ENCODE measurements at regions not wholly inside any gene's neighbourhood (a gene's known extent, or its start where the extent isn't known, plus 50 kb on each side); places are given as distances from the start of the nearest gene placed in this dataset.

GRCh38 chr2:183605440-183605839 is 481.2 kb downstream of the NUP35 start:
- DNase-seq (ENCODE audit: extremely low spot score, unreplicated experiment), result no peak
- TF ChIP-seq CTCF (conservative IDR thresholded peaks at IDR 0.05), result no peak

GRCh38 chr2:183606022-183606717 is 481.9 kb downstream of the NUP35 start:
- TF ChIP-seq CTCF (conservative IDR thresholded peaks at IDR 0.05), result no peak
- Mint-ChIP-seq H3K4me1 (ENCODE audit: unreplicated experiment) (no peaks in the 10 kb centered on the region), H3K9me3 (no peaks in the 10 kb centered on the region), H3K4me3 (no peak overlapping the region), H3K27me3 (no peaks in the 10 kb centered on the region), H3K27ac (no peak overlapping the region), H3K36me3 (no peaks in the 10 kb centered on the region)
- no peak for DNase-seq (ENCODE audit: extremely low spot score, unreplicated experiment)

More at GRCh38 chr2:183605440-183605839, 481.2 kb downstream of the NUP35 start:
- H3K36me3 Mint-ChIP-seq, result no peaks in the 10 kb centered on the region
- H3K4me3 Mint-ChIP-seq, result no peak overlapping the region
- no peaks in the 10 kb centered on the region for H3K4me1 Mint-ChIP-seq (ENCODE audit: unreplicated experiment)
- no peak overlapping the region for H3K27ac Mint-ChIP-seq
- no peaks in the 10 kb centered on the region for H3K9me3 Mint-ChIP-seq
- H3K27me3 Mint-ChIP-seq, result no peaks in the 10 kb centered on the region

GRCh38 chr2:183606718-183607085 is 482.5 kb downstream of the NUP35 start:
- no peak for TF ChIP-seq CTCF (conservative IDR thresholded peaks at IDR 0.05)
- H3K27me3 Mint-ChIP-seq, result no peaks in the 10 kb centered on the region

GRCh38 chr2:183607995-183608394 is 483.8 kb downstream of the NUP35 start:
- no peaks in the 10 kb centered on the region for H3K27me3 Mint-ChIP-seq
- H3K9me3 Mint-ChIP-seq, result no peaks in the 10 kb centered on the region
- no peak for DNase-seq (ENCODE audit: extremely low spot score, unreplicated experiment)
- H3K4me3 Mint-ChIP-seq, result no peak overlapping the region
- TF ChIP-seq CTCF (conservative IDR thresholded peaks at IDR 0.05), result no peak
- no peaks in the 10 kb centered on the region for H3K4me1 Mint-ChIP-seq (ENCODE audit: unreplicated experiment)
- H3K36me3 Mint-ChIP-seq, result no peaks in the 10 kb centered on the region
- no peak overlapping the region for H3K27ac Mint-ChIP-seq

More at GRCh38 chr2:183606718-183607085, 482.5 kb downstream of the NUP35 start:
- H3K4me3 Mint-ChIP-seq, result no peak overlapping the region
- no peak for DNase-seq (ENCODE audit: extremely low spot score, unreplicated experiment)
- H3K36me3 Mint-ChIP-seq, result no peaks in the 10 kb centered on the region
- H3K9me3 Mint-ChIP-seq, result no peaks in the 10 kb centered on the region
- H3K4me1 Mint-ChIP-seq (ENCODE audit: unreplicated experiment), result no peaks in the 10 kb centered on the region
- no peak overlapping the region for H3K27ac Mint-ChIP-seq

GRCh38 chr2:183608747-183609146 is 484.5 kb downstream of the NUP35 start:
- Mint-ChIP-seq H3K4me3 (no peak overlapping the region), H3K27me3 (no peaks in the 10 kb centered on the region), H3K9me3 (no peaks in the 10 kb centered on the region), H3K27ac (no peak overlapping the region), H3K4me1 (ENCODE audit: unreplicated experiment) (no peaks in the 10 kb centered on the region), H3K36me3 (no peaks in the 10 kb centered on the region)
- no peak for DNase-seq (ENCODE audit: extremely low spot score, unreplicated experiment)
- no peak for TF ChIP-seq CTCF (conservative IDR thresholded peaks at IDR 0.05)

Data from type B pancreatic cell (in vitro differentiated cells).